Fibroblast of skin of right quadriceps (primary cell): ENCODE measurements at regions not wholly inside any gene's neighbourhood (a gene's known extent, or its start where the extent isn't known, plus 50 kb on each side); places are given as distances from the start of the nearest gene placed in this dataset.
"Not testable (repeated sequence)": the region's sequence is repeated elsewhere in the genome, so short reads cannot be mapped to it uniquely, and the experiment has no call there.

Source experiments
- DNase-seq: peaks from one replicate; pipeline ENCODE4 v3.0.0-alpha.2; 2013

DNA sequence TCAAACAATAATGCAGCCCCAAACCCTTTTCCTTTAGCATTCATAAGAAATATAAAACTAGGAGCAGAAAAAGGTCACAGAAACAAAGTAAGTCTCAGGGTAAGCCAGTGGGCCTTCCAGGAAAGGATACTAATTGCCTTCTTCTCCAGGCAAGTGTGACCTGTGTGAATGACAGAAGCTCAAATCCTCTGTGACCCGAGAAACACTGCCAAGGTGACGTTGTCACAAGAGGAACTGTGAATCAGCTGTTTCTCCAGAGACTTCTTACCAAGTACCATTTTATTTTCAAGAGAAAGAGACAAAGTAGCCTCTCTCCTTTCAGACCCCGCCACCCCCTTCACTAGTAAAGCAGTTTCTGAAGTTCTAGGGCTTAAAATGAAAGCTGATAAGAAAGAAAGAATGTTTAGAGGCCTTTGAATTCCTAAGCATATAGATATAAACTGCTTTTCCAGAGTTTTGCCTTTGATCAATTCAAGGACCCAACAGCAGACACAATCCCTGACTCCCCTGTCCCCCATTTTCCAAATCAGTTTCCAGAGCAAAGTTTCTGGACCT, 155.6 kb downstream of the NUF2 start:
- no peak for DNase-seq

DNA sequence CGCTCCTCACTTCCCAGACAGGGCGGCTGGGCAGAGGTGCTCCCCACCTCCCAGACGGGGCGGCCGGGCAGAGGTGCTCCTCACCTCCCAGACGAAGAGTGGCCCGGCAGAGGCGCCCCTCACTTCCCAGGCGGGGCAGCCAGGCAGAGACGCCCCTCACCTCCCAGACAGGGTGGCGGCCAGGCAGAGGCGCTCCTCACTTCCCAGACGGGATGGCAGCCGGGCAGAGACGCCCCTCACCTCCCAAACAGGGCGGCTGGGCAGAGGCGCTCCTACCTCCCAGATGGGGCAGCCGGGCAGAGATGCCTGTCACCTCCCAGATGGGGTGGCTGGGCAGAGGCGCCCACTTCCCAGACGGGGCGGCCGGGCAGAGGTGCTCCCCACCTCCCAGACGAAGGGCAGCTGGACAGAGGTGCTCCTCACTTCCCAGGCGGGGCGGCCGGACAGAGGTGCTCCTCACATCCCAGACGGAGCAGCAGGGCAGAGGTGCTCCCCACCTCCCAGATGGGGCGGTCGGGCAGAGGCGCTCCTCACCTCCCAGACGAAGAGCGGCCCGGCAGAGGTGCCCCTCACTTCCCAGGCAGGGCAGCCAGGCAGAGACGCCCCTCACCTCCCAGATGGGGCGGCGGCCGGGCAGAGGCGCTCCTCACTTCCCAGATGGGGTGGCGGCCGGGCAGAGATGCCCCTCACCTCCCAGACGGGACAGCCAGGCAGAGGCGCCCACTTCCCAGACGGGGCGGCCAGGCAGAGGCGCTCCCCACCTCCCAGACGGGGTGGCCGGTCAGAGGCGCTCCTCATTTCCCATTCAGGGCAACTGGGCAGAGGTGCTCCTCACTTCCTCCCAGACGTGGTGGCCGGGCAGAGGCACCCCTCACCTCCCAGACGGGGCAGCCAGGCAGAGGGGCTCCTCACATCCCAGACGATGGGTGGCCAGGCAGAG, 176.9 kb downstream of the NUF2 start:
- DNase-seq: not testable (repeated sequence)

DNA sequence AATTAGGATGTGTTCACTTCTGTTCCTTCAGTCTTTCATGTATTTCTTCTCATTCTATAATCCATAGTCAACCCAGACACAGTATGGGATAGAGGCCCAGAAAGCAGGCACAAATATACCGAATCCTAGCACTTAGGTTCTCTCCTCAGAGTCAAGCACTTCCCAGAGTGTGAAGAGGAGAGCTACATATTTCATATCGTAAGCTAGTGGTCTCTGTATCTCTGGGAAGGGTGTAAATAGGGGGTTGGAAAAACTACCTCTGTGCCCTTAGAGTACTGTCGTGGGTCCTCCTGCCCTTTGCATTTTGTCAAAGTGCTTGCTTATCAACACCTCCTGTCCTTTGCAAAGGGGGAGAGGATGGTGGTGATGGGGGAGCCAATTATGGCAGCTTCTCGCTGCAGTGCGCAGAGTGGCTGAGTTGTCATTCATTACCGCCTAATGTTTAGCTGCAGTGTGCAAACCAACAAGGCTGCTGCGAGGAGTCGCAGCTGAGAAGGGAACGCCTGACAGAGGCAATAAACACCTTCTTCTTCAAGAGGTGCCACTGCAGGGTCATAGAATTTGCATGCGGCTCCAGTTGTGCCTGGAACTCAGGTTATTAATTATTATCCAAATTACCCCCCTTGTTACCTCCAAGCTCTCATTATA, 182.7 kb downstream of the NUF2 start:
- no peak for DNase-seq

DNA sequence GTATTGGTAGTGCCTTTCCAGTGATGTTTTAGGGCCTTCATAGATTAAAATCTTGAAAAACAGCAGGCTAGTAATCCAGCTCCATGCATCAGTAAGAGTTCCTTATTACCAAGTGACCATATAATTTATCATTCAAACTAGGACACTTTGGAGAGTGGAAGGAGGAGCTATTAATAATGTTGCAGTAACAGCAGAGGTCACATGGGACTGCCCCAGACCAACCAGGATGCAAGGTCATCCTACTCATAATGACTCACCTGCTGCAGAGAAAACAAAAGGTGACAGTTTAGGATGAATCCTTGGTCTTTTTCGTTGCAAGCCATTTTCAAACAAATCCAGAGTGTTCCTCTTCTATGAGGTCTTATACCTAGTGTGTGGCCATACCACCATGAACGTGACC, 187.4 kb downstream of the NUF2 start:
- DNase-seq: no peak

DNA sequence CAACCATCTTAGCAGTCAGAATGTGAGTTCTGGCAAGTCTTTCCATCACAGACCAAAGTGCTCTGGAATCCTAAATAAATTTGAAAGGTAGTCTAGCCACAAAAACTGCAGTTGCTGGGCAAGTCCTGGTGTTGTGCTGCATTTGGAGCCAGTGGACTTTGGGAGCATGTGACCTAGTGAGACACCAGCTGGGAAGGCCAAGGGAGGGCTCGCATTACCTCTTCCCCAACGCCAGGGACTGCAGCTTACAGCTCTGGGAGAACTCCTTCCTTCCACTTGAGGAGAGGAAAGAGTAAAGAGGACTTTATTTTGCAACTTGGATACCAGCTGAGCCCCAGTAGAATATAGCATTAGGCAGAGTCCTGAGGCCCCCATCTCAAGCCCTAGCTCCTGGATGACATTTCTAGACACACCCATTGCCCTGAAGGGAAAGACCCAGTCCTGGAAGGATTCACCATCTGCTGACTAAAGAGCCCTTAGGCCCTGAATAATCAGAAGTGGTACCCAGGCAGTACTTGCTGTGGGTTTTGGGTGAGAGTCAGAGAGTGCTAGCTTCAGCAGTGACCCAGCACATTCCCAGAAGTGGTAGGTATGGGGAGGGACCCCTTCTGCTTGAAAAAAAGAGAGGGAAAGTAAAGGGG, 190.7 kb downstream of the NUF2 start:
- no peak for DNase-seq

GRCh38 chr1:163523375-163524029, 201.7 kb downstream of the NUF2 start:
- no peak for DNase-seq

- DNase-seq: peak; percentile 24
These were observed 207.1 kb downstream of the NUF2 start for GRCh38 chr1:163528710-163529348.

GRCh38 chr1:163531345-163531744, 209.6 kb downstream of the NUF2 start:
- DNase-seq: no peak

- DNase-seq: no peak
These were observed 213.6 kb downstream of the NUF2 start for GRCh38 chr1:163535401-163535800.

DNA sequence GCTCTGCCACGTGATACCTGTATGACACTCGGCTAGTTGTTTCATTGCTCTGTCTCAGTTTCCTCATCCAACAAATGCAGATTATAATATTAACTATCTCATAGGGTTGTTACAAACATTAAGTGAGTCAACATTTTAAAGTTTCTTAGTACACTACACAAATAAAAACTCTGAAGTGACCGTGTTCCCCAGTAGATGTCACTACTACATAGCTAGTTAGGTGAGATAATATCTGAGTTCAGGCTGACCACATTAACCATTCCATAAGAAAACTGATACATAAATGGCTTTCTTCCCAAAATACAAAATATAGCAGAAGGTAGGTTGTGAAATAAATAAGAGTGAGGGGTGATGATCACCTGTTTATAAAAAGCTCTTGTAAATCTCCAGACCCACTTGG, 214.1 kb downstream of the NUF2 start:
- DNase-seq: peak; percentile 49

DNA sequence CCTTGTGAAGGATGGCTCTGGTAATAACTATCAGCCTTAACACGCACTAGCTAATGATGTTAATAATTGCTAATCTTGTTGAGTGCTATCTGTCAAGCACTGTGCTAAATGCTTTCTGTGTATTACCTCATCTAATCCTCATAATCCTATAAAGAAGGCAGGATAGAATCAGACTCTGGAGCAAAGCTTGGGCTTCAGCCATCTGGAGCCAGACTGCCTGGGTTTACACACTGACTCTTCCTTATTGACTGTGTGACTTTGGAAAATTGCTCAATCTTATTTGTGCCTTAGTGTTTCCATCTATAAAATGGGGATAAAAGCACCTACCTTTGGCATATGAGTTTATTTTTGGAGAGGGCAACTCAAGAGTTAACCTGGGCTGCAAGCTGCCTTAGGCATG, 216.1 kb downstream of the NUF2 start:
- no peak for DNase-seq

- DNase-seq: no peak
These were observed 216.9 kb downstream of the NUF2 start for GRCh38 chr1:163538667-163539066.

DNA sequence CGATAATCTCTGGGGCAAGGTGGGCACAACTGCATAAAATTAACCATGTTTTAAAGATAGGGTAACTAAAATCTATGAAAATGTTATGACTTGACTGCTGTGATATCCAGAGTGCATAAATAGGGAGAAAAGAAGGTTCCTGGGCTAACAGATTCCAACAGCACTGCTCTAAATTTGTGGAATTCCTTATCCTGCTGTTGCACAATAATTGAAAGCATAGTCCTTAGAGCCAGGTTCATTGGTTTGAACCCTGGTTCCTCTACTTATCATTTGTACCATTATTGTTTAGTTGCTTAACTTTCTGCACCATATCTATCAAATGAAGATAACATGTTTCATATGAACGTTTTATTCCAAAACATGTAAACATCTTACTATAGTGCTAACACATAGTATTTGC, 219.0 kb downstream of the NUF2 start:
- DNase-seq: no peak

DNA sequence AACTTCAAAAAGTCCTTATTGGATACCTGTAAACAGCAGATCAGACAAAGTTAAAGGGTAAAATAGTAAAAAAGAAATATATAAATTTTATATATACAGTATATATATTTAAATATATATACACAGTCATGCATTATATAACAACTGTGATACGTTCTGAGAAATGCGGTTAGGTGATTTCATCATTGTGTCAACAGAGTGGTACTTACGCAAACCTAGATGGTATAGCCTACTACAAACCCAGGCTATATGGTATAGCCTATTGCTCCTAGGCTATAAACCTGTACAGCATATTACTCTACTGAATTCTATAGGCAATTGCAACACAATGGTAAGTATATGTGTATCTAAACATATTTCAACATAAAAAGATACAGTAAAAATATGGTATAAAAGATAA, 222.7 kb downstream of the NUF2 start:
- no peak for DNase-seq

- no peak for DNase-seq
These were observed 236.4 kb downstream of the NUF2 start for GRCh38 chr1:163558162-163558561.

DNA sequence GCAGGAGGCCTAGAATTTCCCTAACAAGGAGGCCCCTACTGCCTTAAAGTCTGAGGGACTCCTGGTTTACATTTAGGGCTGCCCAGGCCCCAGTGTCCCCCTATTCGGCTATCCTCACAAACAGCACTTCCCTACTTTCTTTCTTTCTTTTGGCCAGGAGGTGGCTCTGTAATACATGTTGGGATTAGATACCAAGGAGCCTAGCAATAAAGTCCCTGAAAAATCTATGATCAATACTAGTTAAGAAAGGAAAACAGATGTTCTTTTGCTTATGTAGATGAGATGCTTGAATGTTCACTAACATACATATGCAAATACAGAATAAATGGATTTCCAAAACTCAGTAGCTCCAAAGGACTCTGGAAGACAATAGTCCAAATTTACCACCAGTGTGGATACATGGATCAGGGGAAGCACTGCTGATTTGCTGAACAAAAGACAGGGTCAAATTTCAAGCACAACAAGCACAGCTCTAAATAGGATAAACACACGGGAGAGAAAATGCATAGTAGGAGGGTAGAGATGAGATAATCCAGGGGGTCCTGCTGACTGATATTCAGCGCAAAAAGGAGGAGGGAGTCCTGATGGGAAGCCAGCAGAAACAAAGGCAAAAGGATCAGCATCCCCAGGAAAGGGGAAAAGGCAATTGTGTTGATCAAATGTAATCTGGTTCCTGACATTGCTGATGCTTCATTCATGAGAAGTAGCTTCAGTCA, 240.0 kb downstream of the NUF2 start:
- DNase-seq: peak; percentile 37

DNA sequence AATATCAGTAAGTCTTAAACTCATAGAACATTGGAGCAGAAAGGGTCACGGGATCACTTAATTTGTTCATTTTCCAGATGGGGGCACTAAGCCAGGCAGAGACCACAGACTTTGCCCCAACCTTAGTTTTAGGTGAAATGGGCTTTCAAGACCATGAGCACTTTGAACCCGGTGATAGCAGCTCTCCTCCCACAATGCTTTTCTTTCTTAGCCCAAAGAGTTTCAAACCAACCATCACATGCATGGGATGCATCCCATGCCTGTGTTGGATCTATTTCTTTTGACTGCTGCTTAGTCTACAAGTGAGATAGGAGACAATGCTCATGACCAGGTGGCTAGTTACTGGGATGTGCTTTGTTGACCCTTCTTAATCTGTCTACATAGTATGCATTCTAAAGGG, 240.6 kb downstream of the NUF2 start:
- no peak for DNase-seq

DNA sequence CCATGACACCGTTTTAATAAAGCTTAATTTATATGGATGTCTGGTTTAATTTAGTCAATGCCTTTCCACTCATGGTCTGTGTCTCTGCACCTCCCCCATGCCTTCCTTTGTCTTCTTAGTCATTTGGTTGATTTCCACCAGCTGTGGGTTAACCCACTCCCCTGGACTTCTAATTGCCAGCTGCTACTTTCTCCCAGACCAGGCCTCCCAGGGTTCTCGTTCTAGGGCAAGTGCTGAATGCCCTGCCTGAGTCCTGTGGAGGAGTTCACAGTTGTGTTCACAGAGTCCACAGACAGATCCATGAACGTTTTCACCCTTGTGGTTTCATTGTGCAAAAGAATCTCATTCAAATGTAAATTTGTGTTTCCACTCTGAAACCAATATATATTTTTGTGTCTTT, 243.4 kb downstream of the NUF2 start:
- peak; percentile 10 for DNase-seq

- peak; percentile 36 for DNase-seq
These were observed 248.3 kb downstream of the NUF2 start for GRCh38 chr1:163570071-163570470.

- no peak for DNase-seq
These were observed 250.2 kb downstream of the NUF2 start for GRCh38 chr1:163571950-163572349.

DNA sequence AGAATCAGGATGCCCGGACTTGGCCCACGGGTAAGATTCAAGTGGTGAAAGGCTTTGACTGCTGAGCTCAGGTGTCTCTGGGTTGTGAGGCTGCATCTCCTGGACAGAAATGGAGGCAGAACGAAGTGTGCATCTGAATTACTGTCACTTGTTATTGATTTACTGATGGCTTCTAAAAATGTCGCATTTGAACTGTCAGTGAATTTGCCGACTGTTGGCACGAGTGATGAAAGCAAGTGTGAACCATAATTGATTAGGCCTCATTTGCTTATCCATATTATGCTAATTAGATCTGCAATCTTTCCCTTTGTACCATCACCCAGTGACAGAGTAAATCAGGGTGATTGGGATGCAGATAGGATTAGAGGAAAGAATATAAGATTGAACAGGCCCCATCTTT, 252.4 kb downstream of the NUF2 start:
- no peak for DNase-seq

DNA sequence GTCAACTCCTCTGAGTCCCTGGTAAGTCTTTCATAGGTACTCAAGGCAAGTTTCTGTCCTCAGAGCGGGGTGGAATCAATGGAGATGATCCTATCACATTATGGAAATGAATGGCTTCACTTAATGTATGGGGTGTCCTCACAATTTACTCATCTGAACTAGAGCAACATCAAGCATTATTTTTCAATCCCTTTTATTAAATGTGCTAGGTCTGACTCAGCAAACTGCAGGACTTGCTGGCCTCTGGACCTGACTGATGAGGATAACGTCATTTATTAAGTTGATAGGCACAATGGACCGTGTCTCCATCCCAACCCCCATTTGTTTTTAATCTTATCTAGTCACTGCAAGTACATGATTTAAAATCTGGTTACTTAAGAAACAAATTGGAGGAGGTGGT, 259.2 kb downstream of the NUF2 start:
- DNase-seq: no peak
